Mesendoderm (in vitro differentiated cells): ENCODE measurements at regions not wholly inside any gene's neighbourhood (a gene's known extent, or its start where the extent isn't known, plus 50 kb on each side); places are given as distances from the start of the nearest gene placed in this dataset.

ENCODE experiments used
- DNase-seq: peaks from one replicate; pipeline ENCODE4 v3.0.0; 2013
- H2AK5ac ChIP-seq: 2 replicates; pipeline ENCODE4 v1.6.1; 2013; ENCODE audit warnings: low read length, inconsistent platforms
- H2BK120ac ChIP-seq: 2 replicates; pipeline ENCODE4 v1.6.1; 2013; ENCODE audit warnings: low read depth, mild to moderate bottlenecking, low read length, moderate library complexity, mixed read lengths
- H2BK15ac ChIP-seq: replicated peaks from 2 replicates; pipeline ENCODE4 v1.6.1; 2013; ENCODE audit warnings: low read depth, mild to moderate bottlenecking, moderate library complexity
- H2BK5ac ChIP-seq: 2 replicates; pipeline ENCODE4 v1.6.1; 2013; ENCODE audit warnings: low read length, inconsistent platforms
- H3K18ac ChIP-seq: 2 replicates; pipeline ENCODE4 v1.6.1; 2013; ENCODE audit warnings: mild to moderate bottlenecking, low read length, mixed read lengths
- H3K23ac ChIP-seq: one replicate; pipeline ENCODE4 v1.6.1; 2013; ENCODE audit warnings: low read length
- H3K27ac ChIP-seq: 2 replicates; pipeline ENCODE4 v1.5.1; 2013; ENCODE audit warnings: low read depth, mild to moderate bottlenecking, inconsistent platforms, low read length, moderate library complexity
- H3K27me3 ChIP-seq: 2 replicates; pipeline ENCODE4 v1.6.1; 2013; ENCODE audit warnings: low read length, control low read depth, mild to moderate bottlenecking, inconsistent platforms; ENCODE audit not compliant: insufficient read depth, poor library complexity
- H3K36me3 ChIP-seq: 2 replicates; pipeline ENCODE4 v1.6.1; 2013; ENCODE audit warnings: low read length, inconsistent platforms; ENCODE audit not compliant: control insufficient read depth, insufficient read depth
- H3K4ac ChIP-seq: one replicate; pipeline ENCODE4 v1.6.1; 2013; ENCODE audit warnings: low read depth, mild to moderate bottlenecking, low read length, moderate library complexity
- H3K4me1 ChIP-seq: 2 replicates; pipeline ENCODE4 v1.6.1; 2013; ENCODE audit warnings: low read depth, low read length, inconsistent platforms; ENCODE audit not compliant: control insufficient read depth
- H3K4me2 ChIP-seq: 2 replicates; pipeline ENCODE4 v1.6.1; 2013; ENCODE audit warnings: low read length
- H3K4me3 ChIP-seq: 2 replicates; pipeline ENCODE4 v1.5.1; 2013; ENCODE audit warnings: mild to moderate bottlenecking, low read length
- H3K56ac ChIP-seq: one replicate; pipeline ENCODE4 v1.6.1; 2013; ENCODE audit warnings: low read length
- H3K79me1 ChIP-seq: 2 replicates; pipeline ENCODE4 v1.6.1; 2013; ENCODE audit warnings: low read length, inconsistent platforms
- H3K79me2 ChIP-seq: 2 replicates; pipeline ENCODE4 v1.6.1; 2013; ENCODE audit warnings: mild to moderate bottlenecking, low read length; ENCODE audit not compliant: control insufficient read depth, insufficient read depth
- H3K9ac ChIP-seq: 2 replicates; pipeline ENCODE4 v1.6.1; 2013; ENCODE audit warnings: low read length, inconsistent platforms
- H4K5ac ChIP-seq: one replicate; pipeline ENCODE4 v1.6.1; 2013; ENCODE audit warnings: low read length
- H4K8ac ChIP-seq: one replicate; pipeline ENCODE4 v1.6.1; 2013; ENCODE audit warnings: low read depth, mild to moderate bottlenecking, control low read depth, low read length, moderate library complexity
- WGBS: extraction: QIAGEN DNeasy Blood & Tissue Kit; methylation state at CpG from one replicate; pipeline ENCODE4 v1.1.7; 2013; ENCODE audit warnings: low lambda C conversion rate, missing lambda C conversion rate; ENCODE audit not compliant: insufficient coverage; ENCODE audit errors: extremely low coverage; 5-methylcytosine and 5-hydroxymethylcytosine counted together

DNA sequence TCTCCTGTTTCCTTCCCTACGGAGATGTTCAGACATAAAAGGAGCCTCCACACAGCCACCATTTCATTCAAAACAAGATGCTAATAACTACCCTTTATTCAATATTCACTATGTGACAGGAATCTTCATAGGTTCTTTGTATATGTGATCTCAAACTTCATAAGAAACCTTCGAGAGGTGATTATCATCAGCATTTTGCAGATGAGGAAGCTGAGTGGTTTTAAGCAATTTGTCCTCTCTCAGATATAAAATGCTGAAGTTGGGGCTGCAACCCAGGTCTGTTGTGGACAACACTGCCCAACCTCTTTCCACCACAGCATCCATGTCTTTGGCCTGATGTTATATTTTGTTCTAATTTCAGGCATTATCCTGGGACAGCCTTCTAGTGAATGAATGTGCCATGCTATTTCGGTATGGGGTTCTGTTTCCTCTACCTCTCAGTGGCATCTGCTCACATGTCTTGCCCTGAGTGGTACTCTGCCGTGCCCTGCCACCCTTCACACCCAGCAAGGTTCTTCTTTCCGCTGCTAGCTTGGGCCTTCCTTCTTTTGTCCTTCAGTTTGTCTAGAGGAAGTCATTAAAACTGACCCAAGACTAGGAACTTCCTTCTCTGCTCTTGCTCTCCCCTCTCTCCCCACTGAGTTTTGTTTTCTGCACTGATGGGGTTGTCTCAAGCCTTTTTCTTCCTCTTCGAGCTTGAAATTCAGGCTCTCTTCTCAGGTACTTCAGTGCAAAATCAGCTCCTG, 300.9 kb upstream of the PRDM1 start:
- Histone ChIP-seq H2BK5ac (no peak overlapping the region), H3K18ac (no peak overlapping the region), H4K8ac (no peak overlapping the region), H3K56ac (no peak overlapping the region), H3K79me2 (no peaks in the 10 kb centered on the region), H3K4me1 (no peaks in the 10 kb centered on the region), H2BK120ac (no peak overlapping the region), H3K23ac (no peak overlapping the region), H3K4ac (no peak overlapping the region), H2AK5ac (no peak overlapping the region), H3K79me1 (no peaks in the 10 kb centered on the region), H3K4me2 (no peak overlapping the region), H3K4me3 (no peak overlapping the region), H2BK15ac (no peak overlapping the region), H3K27ac (no peak overlapping the region), H4K5ac (no peak overlapping the region), H3K27me3 (no peaks in the 10 kb centered on the region), H3K9ac (no peak overlapping the region), H3K36me3 (no peaks in the 10 kb centered on the region)
- no peak for DNase-seq
- no CpG with 5 or more reads among the region's 6 CpGs for WGBS

DNA sequence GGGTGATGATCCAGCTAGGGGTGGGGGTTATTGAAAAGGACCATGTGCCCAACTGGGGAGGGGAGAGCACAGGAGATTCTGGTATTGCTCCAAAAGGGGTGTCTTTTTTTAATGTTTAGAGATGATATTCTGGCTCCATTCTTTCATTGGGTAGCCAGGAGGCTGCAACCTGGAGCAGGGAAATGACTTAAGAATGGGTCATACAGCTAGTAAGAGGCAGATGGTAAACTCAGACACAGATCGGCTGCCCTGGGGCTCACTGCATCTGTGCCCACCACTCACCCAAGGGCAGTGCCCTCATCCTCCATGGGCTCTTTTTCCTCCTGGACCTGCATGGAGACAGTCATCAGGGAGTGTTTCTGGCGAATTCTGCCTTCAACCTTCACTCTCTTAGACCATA, 302.0 kb upstream of the PRDM1 start:
- Histone ChIP-seq H2BK15ac (no peak overlapping the region), H4K8ac (no peak overlapping the region), H2BK120ac (no peak overlapping the region), H4K5ac (no peak overlapping the region), H3K36me3 (no peaks in the 10 kb centered on the region), H3K4me2 (no peak overlapping the region), H3K56ac (no peak overlapping the region), H3K18ac (no peak overlapping the region), H3K4ac (no peak overlapping the region), H2AK5ac (no peak overlapping the region), H3K79me2 (no peaks in the 10 kb centered on the region), H2BK5ac (no peak overlapping the region), H3K9ac (no peak overlapping the region), H3K4me1 (no peaks in the 10 kb centered on the region), H3K27ac (no peak overlapping the region), H3K79me1 (no peaks in the 10 kb centered on the region), H3K27me3 (no peaks in the 10 kb centered on the region), H3K4me3 (no peak overlapping the region), H3K23ac (no peak overlapping the region)
- DNase-seq: no peak
- WGBS: no CpG with 5 or more reads among the region's 2 CpGs

- no CpG with 5 or more reads among the region's 8 CpGs for WGBS
Observed at GRCh38 chr6:105783333-105783935, 302.7 kb upstream of the PRDM1 start.

GRCh38 chr6:105781915-105782314, 304.2 kb upstream of the PRDM1 start:
- Histone ChIP-seq H2BK15ac (no peak overlapping the region), H3K23ac (no peak overlapping the region), H2BK5ac (no peak overlapping the region), H3K4me3 (no peak overlapping the region), H3K4me2 (no peak overlapping the region), H3K56ac (no peak overlapping the region), H2AK5ac (no peak overlapping the region), H3K9ac (no peak overlapping the region), H3K79me1 (no peaks in the 10 kb centered on the region), H3K18ac (no peak overlapping the region), H3K79me2 (no peaks in the 10 kb centered on the region), H4K5ac (no peak overlapping the region), H3K4ac (no peak overlapping the region), H3K4me1 (no peaks in the 10 kb centered on the region), H2BK120ac (no peak overlapping the region), H3K27me3 (no peaks in the 10 kb centered on the region), H4K8ac (no peak overlapping the region), H3K36me3 (no peaks in the 10 kb centered on the region), H3K27ac (no peak overlapping the region)
- no peak for DNase-seq
- no CpG with 5 or more reads among the region's 3 CpGs for WGBS

More at GRCh38 chr6:105783333-105783935, 302.7 kb upstream of the PRDM1 start:
- Histone ChIP-seq H3K79me2 (no peaks in the 10 kb centered on the region), H3K4me3 (no peak overlapping the region), H4K5ac (no peak overlapping the region), H3K27me3 (no peaks in the 10 kb centered on the region), H3K4ac (no peak overlapping the region), H3K27ac (no peak overlapping the region), H2BK15ac (no peak overlapping the region), H3K56ac (peak overlapping the region; percentile 11), H2AK5ac (no peak overlapping the region), H3K23ac (no peak overlapping the region), H3K4me1 (no peaks in the 10 kb centered on the region), H2BK120ac (no peak overlapping the region), H3K4me2 (no peak overlapping the region), H2BK5ac (no peak overlapping the region), H3K9ac (no peak overlapping the region), H3K18ac (no peak overlapping the region), H3K36me3 (no peaks in the 10 kb centered on the region), H3K79me1 (no peaks in the 10 kb centered on the region), H4K8ac (no peak overlapping the region)
- DNase-seq: no peak

DNA sequence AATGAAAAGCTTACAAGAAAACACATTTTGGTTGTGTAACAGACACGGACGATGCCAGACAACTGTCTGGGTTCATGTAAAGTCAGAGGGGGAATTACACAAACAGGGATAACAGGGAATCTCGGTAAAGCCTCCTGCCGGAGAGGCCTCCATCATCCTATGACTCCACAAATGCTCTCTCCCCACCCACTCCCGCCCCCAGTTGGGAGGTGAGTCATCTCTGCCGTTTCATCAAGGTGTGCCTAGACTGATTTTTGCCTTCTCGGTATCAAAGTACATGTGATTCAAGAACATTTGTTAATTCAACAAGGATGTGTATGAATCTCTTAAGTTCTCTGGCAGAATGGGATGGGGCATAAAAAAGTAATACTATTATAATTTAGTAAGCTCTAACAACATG, 304.9 kb upstream of the PRDM1 start:
- H3K56ac ChIP-seq: no peak overlapping the region
- no CpG with 5 or more reads among the region's 7 CpGs for WGBS
- H4K8ac ChIP-seq: no peak overlapping the region
- no peak overlapping the region for H3K18ac ChIP-seq
- no peak overlapping the region for H4K5ac ChIP-seq
- no peaks in the 10 kb centered on the region for H3K79me1 ChIP-seq
- no peak overlapping the region for H3K9ac ChIP-seq
- H3K23ac ChIP-seq: no peak overlapping the region
- no peaks in the 10 kb centered on the region for H3K36me3 ChIP-seq
- no peak overlapping the region for H3K27ac ChIP-seq
- H2AK5ac ChIP-seq: no peak overlapping the region
- no peak overlapping the region for H2BK5ac ChIP-seq
- no peak overlapping the region for H3K4me3 ChIP-seq
- H3K4ac ChIP-seq: no peak overlapping the region
- H2BK15ac ChIP-seq: no peak overlapping the region
- H3K79me2 ChIP-seq: no peaks in the 10 kb centered on the region
- no peak for DNase-seq
- H3K4me2 ChIP-seq: no peak overlapping the region
- no peaks in the 10 kb centered on the region for H3K4me1 ChIP-seq
- H3K27me3 ChIP-seq: no peaks in the 10 kb centered on the region
- no peak overlapping the region for H2BK120ac ChIP-seq
